Neural cell (in vitro differentiated cells): ENCODE measurements at regions not wholly inside any gene's neighbourhood (a gene's known extent, or its start where the extent isn't known, plus 50 kb on each side); places are given as distances from the start of the nearest gene placed in this dataset.

Experiments
- H2AFZ ChIP-seq: fragments of 200-600, 300-800 bp; sonication (generic), shearing (Covaris generic); 2 replicates; pipeline ENCODE4 v1.6.0; 2014; ENCODE audit warnings: low read depth, mild to moderate bottlenecking, antibody characterized with exemption, low read length, moderate library complexity
- H3F3A ChIP-seq: fragments of 200-600 bp; shearing (Covaris generic); 2 replicates; pipeline ENCODE4 v1.6.1; 2016; ENCODE audit warnings: mild to moderate bottlenecking, moderate library complexity, mixed read lengths, antibody characterized with exemption, low read length; ENCODE audit not compliant: insufficient read depth, poor library complexity, severe bottlenecking
- H3K27ac ChIP-seq: fragments of 200-600, 300-800 bp; sonication (generic), shearing (Covaris generic); 2 replicates; pipeline ENCODE4 v1.5.1; 2014; ENCODE audit warnings: mild to moderate bottlenecking, low read length, moderate library complexity
- H3K27me3 ChIP-seq: fragments of 300-800, 200-600 bp; sonication (generic), shearing (Covaris generic); 2 replicates; pipeline ENCODE4 v1.6.0; 2014; ENCODE audit warnings: mild to moderate bottlenecking, low read depth, low read length, moderate library complexity; ENCODE audit not compliant: insufficient read depth
- H3K36me3 ChIP-seq: fragments of 300-800, 200-600 bp; sonication (generic), shearing (Covaris generic); 2 replicates; pipeline ENCODE4 v1.5.1; 2014; ENCODE audit warnings: mild to moderate bottlenecking, antibody characterized with exemption, low read length, moderate library complexity; ENCODE audit not compliant: insufficient read depth
- H3K4me2 ChIP-seq: fragments of 300-800, 200-600 bp; sonication (generic), shearing (Covaris generic); 2 replicates; pipeline ENCODE4 v1.6.0; 2014; ENCODE audit warnings: mild to moderate bottlenecking, low read length
- H3K4me3 ChIP-seq: fragments of 300-800, 200-600 bp; sonication (generic), shearing (Covaris generic); 2 replicates; pipeline ENCODE4 v1.5.1; 2014; ENCODE audit warnings: mild to moderate bottlenecking, low read length, moderate library complexity
- H3K79me2 ChIP-seq: fragments of 200-600 bp; shearing (Covaris generic); replicated peaks from 2 replicates; pipeline ENCODE4 v1.6.0; 2014; ENCODE audit warnings: mild to moderate bottlenecking, low read length, moderate library complexity; ENCODE audit not compliant: insufficient read depth
- H3K9ac ChIP-seq: fragments of 300-800, 200-600 bp; sonication (generic), shearing (Covaris generic); 2 replicates; pipeline ENCODE4 v1.6.1; 2016; ENCODE audit warnings: mild to moderate bottlenecking, low read length, mixed read lengths
- H3K9me2 ChIP-seq: fragments of 200-600 bp; shearing (Covaris generic); 2 replicates; pipeline ENCODE4 v1.6.1; 2016; ENCODE audit warnings: mild to moderate bottlenecking, low read length, mixed read lengths; ENCODE audit not compliant: insufficient read depth
- H3K9me3 ChIP-seq: fragments of 200-600, 300-800 bp; sonication (generic), shearing (Covaris generic); 2 replicates; pipeline ENCODE4 v1.6.1; 2016; ENCODE audit warnings: mild to moderate bottlenecking, mixed run types, low read length, moderate library complexity, mixed read lengths
- H4K20me1 ChIP-seq: fragments of 200-600 bp; shearing (Covaris generic); 2 replicates; pipeline ENCODE4 v1.6.1; 2016; ENCODE audit warnings: mild to moderate bottlenecking, mixed run types; ENCODE audit not compliant: insufficient read depth
- EP300 ChIP-seq: fragments of 450-650 bp; conservative IDR thresholded peaks from 2 replicates; pipeline ENCODE4 v1.6.1; 2014; ENCODE audit warnings: antibody characterized with exemption, mild to moderate bottlenecking, moderate library complexity; ENCODE audit not compliant: poor library complexity, severe bottlenecking
- EZH2 ChIP-seq: fragments of 200-600, 300-800 bp; shearing (Covaris generic), sonication (generic); IDR thresholded peaks from 2 replicates; pipeline ENCODE4 v1.6.1; 2014; ENCODE audit warnings: antibody characterized with exemption, low read length, borderline replicate concordance, mild to moderate bottlenecking; ENCODE audit not compliant: insufficient read depth, poor library complexity, severe bottlenecking
- MXI1 ChIP-seq: fragments of 450-650 bp; conservative IDR thresholded peaks from 2 replicates; pipeline ENCODE4 v1.6.1; 2014; ENCODE audit warnings: antibody characterized with exemption, mild to moderate bottlenecking; ENCODE audit not compliant: poor library complexity, severe bottlenecking
- POLR2AphosphoS5 ChIP-seq: IDR thresholded peaks from 2 replicates; pipeline ENCODE4 v1.6.1; 2012
- RAD21 ChIP-seq: fragments of 450-650 bp; conservative IDR thresholded peaks from 2 replicates; pipeline ENCODE4 v1.6.1; 2014; ENCODE audit warnings: antibody characterized with exemption, mild to moderate bottlenecking, moderate library complexity
- SMC3 ChIP-seq: fragments of 450-650 bp; conservative IDR thresholded peaks from 2 replicates; pipeline ENCODE4 v1.6.1; 2014; ENCODE audit warnings: antibody characterized with exemption, mild to moderate bottlenecking, moderate library complexity; ENCODE audit not compliant: poor library complexity
- TAF1 ChIP-seq: IDR thresholded peaks from 2 replicates; pipeline ENCODE4 v1.6.1; 2012; ENCODE audit warnings: low read depth
- TF ChIP-seq, protein P1 (sequence below): IDR thresholded peaks from 2 replicates; pipeline ENCODE4 v1.6.1; 2012; ENCODE audit warnings: borderline replicate concordance
- TF ChIP-seq, protein P2 (sequence below): fragments of 450-650 bp; IDR thresholded peaks from 2 replicates; pipeline ENCODE4 v1.5.1; 2014; ENCODE audit warnings: antibody characterized with exemption, mild to moderate bottlenecking, moderate library complexity; ENCODE audit not compliant: poor library complexity, severe bottlenecking

DNA sequence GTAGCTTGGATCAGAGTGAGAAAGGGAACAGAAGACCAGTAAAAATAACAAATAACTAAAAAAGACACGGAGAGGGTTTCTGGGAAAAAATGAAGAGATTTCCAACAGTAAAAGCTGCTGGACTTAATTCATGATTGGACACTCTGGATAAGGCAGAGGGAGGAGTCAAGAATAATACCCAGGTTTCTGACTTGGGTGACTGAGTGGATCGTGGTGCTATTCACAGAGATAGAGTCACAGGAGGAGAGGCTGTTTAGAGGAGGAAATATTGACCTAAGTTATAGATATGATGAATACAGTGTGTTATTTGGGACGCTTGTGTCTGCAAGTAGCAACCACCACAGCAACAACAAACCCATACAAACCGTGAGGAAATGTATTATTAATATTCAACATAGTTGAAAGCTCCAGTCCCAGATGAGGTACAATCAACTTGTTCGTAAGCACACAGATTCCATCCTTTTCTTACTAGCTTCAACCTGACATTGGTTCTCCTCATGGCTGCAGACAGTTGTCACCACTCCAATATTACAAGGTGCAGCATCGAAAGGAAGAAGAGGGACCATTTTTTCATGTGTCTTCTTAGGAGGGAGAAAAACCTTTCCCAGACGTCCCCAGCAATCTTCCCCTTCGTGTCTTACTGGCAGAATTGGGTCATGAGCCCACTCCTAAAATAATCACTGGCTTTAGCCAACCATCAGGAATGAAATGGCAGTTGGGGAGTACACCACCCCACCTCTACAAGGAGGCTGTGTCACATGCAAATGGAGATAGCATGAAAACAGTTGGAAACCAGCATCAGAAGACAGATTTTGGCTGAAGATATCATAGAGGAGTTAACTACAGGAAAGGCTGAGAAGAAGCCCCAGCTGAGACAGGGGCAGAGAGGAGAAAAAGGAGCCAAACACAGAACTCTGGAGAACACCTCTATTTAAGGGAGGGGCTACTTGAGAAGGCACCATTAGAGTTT is 387.8 kb downstream of the SHQ1 start:
- Histone ChIP-seq H3F3A (no peaks in the 10 kb centered on the region), H3K36me3 (no peaks in the 10 kb centered on the region)

DNA sequence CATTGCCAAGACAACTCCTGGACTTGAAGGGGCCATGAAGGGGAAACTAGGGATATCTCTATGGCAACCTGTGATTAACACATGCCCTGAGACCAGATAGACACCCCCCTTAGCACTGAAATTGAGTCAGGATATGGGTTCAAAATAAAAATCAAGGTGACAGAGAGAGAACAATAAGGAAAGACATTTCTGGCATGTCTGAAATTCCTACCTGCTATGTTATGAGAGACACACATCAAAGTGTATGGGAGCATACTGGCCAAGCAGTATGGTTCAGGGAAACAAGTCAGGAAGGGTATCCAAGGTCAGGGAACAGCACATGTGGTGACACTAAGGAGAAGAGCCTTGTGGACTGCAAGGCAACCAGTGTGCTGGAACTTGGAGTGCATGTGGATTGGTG is 388.7 kb downstream of the SHQ1 start:
- H3K4me2 ChIP-seq, result no peak overlapping the region
- H3K27me3 ChIP-seq, result no peaks in the 10 kb centered on the region
- no peak overlapping the region for H3K9ac ChIP-seq
- H3K4me3 ChIP-seq, result no peak overlapping the region
- H3K9me2 ChIP-seq, result no peaks in the 10 kb centered on the region
- H3K79me2 ChIP-seq, result no peaks in the 10 kb centered on the region
- no peaks in the 10 kb centered on the region for H3K36me3 ChIP-seq
- no peaks in the 10 kb centered on the region for H3K9me3 ChIP-seq
- no peak overlapping the region for H2AFZ ChIP-seq
- no peaks in the 10 kb centered on the region for H4K20me1 ChIP-seq
- no peak for TF ChIP-seq EP300
- no peak for TF ChIP-seq RAD21
- TF ChIP-seq EZH2, result no peak
- no peak for TF ChIP-seq SMC3
- no peak for TF ChIP-seq POLR2AphosphoS5
- TF ChIP-seq, protein P1, sequence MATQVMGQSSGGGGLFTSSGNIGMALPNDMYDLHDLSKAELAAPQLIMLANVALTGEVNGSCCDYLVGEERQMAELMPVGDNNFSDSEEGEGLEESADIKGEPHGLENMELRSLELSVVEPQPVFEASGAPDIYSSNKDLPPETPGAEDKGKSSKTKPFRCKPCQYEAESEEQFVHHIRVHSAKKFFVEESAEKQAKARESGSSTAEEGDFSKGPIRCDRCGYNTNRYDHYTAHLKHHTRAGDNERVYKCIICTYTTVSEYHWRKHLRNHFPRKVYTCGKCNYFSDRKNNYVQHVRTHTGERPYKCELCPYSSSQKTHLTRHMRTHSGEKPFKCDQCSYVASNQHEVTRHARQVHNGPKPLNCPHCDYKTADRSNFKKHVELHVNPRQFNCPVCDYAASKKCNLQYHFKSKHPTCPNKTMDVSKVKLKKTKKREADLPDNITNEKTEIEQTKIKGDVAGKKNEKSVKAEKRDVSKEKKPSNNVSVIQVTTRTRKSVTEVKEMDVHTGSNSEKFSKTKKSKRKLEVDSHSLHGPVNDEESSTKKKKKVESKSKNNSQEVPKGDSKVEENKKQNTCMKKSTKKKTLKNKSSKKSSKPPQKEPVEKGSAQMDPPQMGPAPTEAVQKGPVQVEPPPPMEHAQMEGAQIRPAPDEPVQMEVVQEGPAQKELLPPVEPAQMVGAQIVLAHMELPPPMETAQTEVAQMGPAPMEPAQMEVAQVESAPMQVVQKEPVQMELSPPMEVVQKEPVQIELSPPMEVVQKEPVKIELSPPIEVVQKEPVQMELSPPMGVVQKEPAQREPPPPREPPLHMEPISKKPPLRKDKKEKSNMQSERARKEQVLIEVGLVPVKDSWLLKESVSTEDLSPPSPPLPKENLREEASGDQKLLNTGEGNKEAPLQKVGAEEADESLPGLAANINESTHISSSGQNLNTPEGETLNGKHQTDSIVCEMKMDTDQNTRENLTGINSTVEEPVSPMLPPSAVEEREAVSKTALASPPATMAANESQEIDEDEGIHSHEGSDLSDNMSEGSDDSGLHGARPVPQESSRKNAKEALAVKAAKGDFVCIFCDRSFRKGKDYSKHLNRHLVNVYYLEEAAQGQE, result no peak
- TF ChIP-seq, protein P2, sequence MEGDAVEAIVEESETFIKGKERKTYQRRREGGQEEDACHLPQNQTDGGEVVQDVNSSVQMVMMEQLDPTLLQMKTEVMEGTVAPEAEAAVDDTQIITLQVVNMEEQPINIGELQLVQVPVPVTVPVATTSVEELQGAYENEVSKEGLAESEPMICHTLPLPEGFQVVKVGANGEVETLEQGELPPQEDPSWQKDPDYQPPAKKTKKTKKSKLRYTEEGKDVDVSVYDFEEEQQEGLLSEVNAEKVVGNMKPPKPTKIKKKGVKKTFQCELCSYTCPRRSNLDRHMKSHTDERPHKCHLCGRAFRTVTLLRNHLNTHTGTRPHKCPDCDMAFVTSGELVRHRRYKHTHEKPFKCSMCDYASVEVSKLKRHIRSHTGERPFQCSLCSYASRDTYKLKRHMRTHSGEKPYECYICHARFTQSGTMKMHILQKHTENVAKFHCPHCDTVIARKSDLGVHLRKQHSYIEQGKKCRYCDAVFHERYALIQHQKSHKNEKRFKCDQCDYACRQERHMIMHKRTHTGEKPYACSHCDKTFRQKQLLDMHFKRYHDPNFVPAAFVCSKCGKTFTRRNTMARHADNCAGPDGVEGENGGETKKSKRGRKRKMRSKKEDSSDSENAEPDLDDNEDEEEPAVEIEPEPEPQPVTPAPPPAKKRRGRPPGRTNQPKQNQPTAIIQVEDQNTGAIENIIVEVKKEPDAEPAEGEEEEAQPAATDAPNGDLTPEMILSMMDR, result no peak
- TF ChIP-seq TAF1, result no peak
- no peak for TF ChIP-seq MXI1
- H3K27ac ChIP-seq, result no peak overlapping the region
- no peaks in the 10 kb centered on the region for H3F3A ChIP-seq

More for the DNA sequence above, 387.8 kb downstream of the SHQ1 start:
- no peaks in the 10 kb centered on the region for H3K79me2 ChIP-seq
- H3K9ac ChIP-seq, result no peak overlapping the region
- H3K4me2 ChIP-seq, result no peak overlapping the region
- H3K9me2 ChIP-seq, result no peaks in the 10 kb centered on the region
- H3K9me3 ChIP-seq, result no peaks in the 10 kb centered on the region
- no peak overlapping the region for H3K4me3 ChIP-seq
- H4K20me1 ChIP-seq, result no peaks in the 10 kb centered on the region
- TF ChIP-seq EZH2, result no peak
- TF ChIP-seq POLR2AphosphoS5, result no peak
- TF ChIP-seq MXI1, result no peak
- TF ChIP-seq, protein P1, result no peak
- H3K27ac ChIP-seq, result no peak overlapping the region
- no peak overlapping the region for H2AFZ ChIP-seq
- H3K27me3 ChIP-seq, result no peaks in the 10 kb centered on the region
